ENCODE measurements at regions not wholly inside any gene's neighbourhood (a gene's known extent, or its start where the extent isn't known, plus 50 kb on each side); places are given as distances from the start of the nearest gene placed in this dataset.

GRCh38 chr12:132423251-132423819, 66.6 kb upstream of the FBRSL1 start:
- TF ChIP-seq CTCF (IDR thresholded peaks at IDR 0.05) (no peak), EZH2 (IDR thresholded peaks at IDR 0.05) (no peak), EZH2phosphoT487 (IDR thresholded peaks at IDR 0.05) (no peak)
